Fibroblast of lung (primary cell): ENCODE measurements at regions not wholly inside any gene's neighbourhood (a gene's known extent, or its start where the extent isn't known, plus 50 kb on each side); places are given as distances from the start of the nearest gene placed in this dataset.
A peak's percentile ranks its signal among the peaks of the same experiment; 100 is the strongest.

ENCODE experiments used
- DNase-seq, 2 donors: peaks; one replicate each; pipeline versions ENCODE4 v3.0.0 to v3.0.0-alpha.2; 2010; ENCODE audit warnings: low read depth in 2 of 2
- H2AFZ ChIP-seq: 2 replicates; pipeline ENCODE4 v1.5.1; 2012; ENCODE audit warnings: low read length, control low read depth, inconsistent platforms
- H3K27ac ChIP-seq: 2 replicates; pipeline ENCODE4 v1.5.1; 2011; ENCODE audit warnings: low read length, control low read depth; ENCODE audit not compliant: insufficient read depth
- H3K27me3 ChIP-seq: 2 replicates; pipeline ENCODE4 v1.5.1; 2011; ENCODE audit warnings: mild to moderate bottlenecking, low read length; ENCODE audit not compliant: control insufficient read depth, insufficient read depth
- H3K36me3 ChIP-seq: 2 replicates; pipeline ENCODE4 v1.5.1; 2011; ENCODE audit warnings: low read length; ENCODE audit not compliant: control insufficient read depth, insufficient read depth
- H3K4me1 ChIP-seq: 2 replicates; pipeline ENCODE4 v1.5.1; 2011; ENCODE audit warnings: low read length; ENCODE audit not compliant: control insufficient read depth, insufficient read depth; ENCODE audit errors: extremely low read depth
- H3K4me2 ChIP-seq: 2 replicates; pipeline ENCODE4 v1.5.1; 2011; ENCODE audit warnings: low read length, control low read depth; ENCODE audit not compliant: insufficient read depth; ENCODE audit errors: extremely low read depth
- H3K4me3 ChIP-seq, 4 experiments: fragments of 200-600 bp in 1 of 4; sonication (generic) in 1 of 4; replicated peaks in 1 of 4; 2 replicates each; pipeline ENCODE4 v1.5.1; 2011 to 2016; ENCODE audit warnings: low read length in 4 of 4, low read depth in 3 of 4, mild to moderate bottlenecking in 3 of 4, control low read depth in 2 of 4, inconsistent platforms in 1 of 4, mixed read lengths in 1 of 4; ENCODE audit not compliant: insufficient read depth in 1 of 4; ENCODE audit errors: control extremely low read depth in 1 of 4
- H3K79me2 ChIP-seq: 2 replicates; pipeline ENCODE4 v1.5.1; 2012; ENCODE audit warnings: mild to moderate bottlenecking, low read length, inconsistent platforms; ENCODE audit not compliant: control insufficient read depth, insufficient read depth
- H3K9ac ChIP-seq: 2 replicates; pipeline ENCODE4 v1.5.1; 2011; ENCODE audit warnings: mild to moderate bottlenecking, low read length, control low read depth; ENCODE audit not compliant: insufficient read depth
- H3K9me3 ChIP-seq: 2 replicates; pipeline ENCODE4 v1.5.1; 2012; ENCODE audit warnings: low read depth, low read length; ENCODE audit not compliant: control insufficient read depth, insufficient read depth
- H4K20me1 ChIP-seq: 2 replicates; pipeline ENCODE4 v1.5.1; 2011; ENCODE audit warnings: low read length; ENCODE audit not compliant: control insufficient read depth, insufficient read depth; ENCODE audit errors: extremely low read depth
- CTCF ChIP-seq, 2 donors: IDR thresholded peaks in 1 of 2; conservative IDR thresholded peaks in 1 of 2; 1 replicate in 1 of 2; 2 replicates in 1 of 2; pipeline ENCODE4 v1.5.1; 2011 to 2012; ENCODE audit warnings: low read length in 2 of 2, control low read depth in 1 of 2, inconsistent platforms in 1 of 2, low read depth in 1 of 2, mild to moderate bottlenecking in 1 of 2
- EZH2 ChIP-seq: IDR thresholded peaks from 2 replicates; pipeline ENCODE4 v1.5.1; 2012; ENCODE audit warnings: low read length, control low read depth, mild to moderate bottlenecking; ENCODE audit errors: missing control alignments

- DNase-seq: peak; percentile 63 to 74
- Histone ChIP-seq H3K27me3 (no peaks in the 10 kb centered on the region), H3K36me3 (no peaks in the 10 kb centered on the region), H3K27ac (no peak overlapping the region), H3K4me3 (no peak overlapping the region), H3K4me1 (no peaks in the 10 kb centered on the region), H3K4me2 (peak overlapping the region; percentile 20), H4K20me1 (no peaks in the 10 kb centered on the region), H3K9me3 (no peaks in the 10 kb centered on the region), H3K79me2 (no peaks in the 10 kb centered on the region), H3K9ac (no peak overlapping the region), H2AFZ (no peak overlapping the region)
- TF ChIP-seq CTCF (conservative IDR thresholded peaks at IDR 0.05 in 1 of 2, IDR thresholded peaks at IDR 0.05 in 1 of 2; ENCODE audit: low read depth in 1 of 2, low read length in 2 of 2) (no peak), EZH2 (no peak)
Measured at GRCh38 chr4:106541253-106541652, 172.7 kb upstream of the GIMD1 start.

- Histone ChIP-seq H3K79me2 (no peaks in the 10 kb centered on the region), H4K20me1 (no peaks in the 10 kb centered on the region), H3K4me1 (no peaks in the 10 kb centered on the region), H3K27me3 (no peaks in the 10 kb centered on the region), H3K36me3 (no peaks in the 10 kb centered on the region), H3K27ac (no peak overlapping the region), H3K9me3 (no peaks in the 10 kb centered on the region), H2AFZ (no peak overlapping the region), H3K4me3 (no peak overlapping the region), H3K9ac (no peak overlapping the region), H3K4me2 (no peak overlapping the region)
- TF ChIP-seq CTCF (conservative IDR thresholded peaks at IDR 0.05 in 1 of 2, IDR thresholded peaks at IDR 0.05 in 1 of 2; ENCODE audit: low read depth in 1 of 2, low read length in 2 of 2) (no peak), EZH2 (no peak)
- peak; percentile 28 to 68 for DNase-seq
Measured at GRCh38 chr4:106530821-106531220, 162.2 kb upstream of the GIMD1 start.

- no peaks in the 10 kb centered on the region for H3K4me1 ChIP-seq
- no peak for TF ChIP-seq CTCF (conservative IDR thresholded peaks at IDR 0.05 in 1 of 2, IDR thresholded peaks at IDR 0.05 in 1 of 2; ENCODE audit: low read depth in 1 of 2, low read length in 2 of 2)
- TF ChIP-seq EZH2: no peak
- H3K36me3 ChIP-seq: no peaks in the 10 kb centered on the region
- no peaks in the 10 kb centered on the region for H4K20me1 ChIP-seq
- DNase-seq: no peak
- no peak overlapping the region for H3K27ac ChIP-seq
- no peaks in the 10 kb centered on the region for H3K27me3 ChIP-seq
- no peaks in the 10 kb centered on the region for H3K79me2 ChIP-seq
- no peak overlapping the region for H3K4me2 ChIP-seq
- no peak overlapping the region for H3K4me3 ChIP-seq
- no peaks in the 10 kb centered on the region for H3K9me3 ChIP-seq
- no peak overlapping the region for H3K9ac ChIP-seq
- no peak overlapping the region for H2AFZ ChIP-seq
Measured at GRCh38 chr4:106530024-106530361, 161.4 kb upstream of the GIMD1 start.
